GM12878 (cell line): ENCODE measurements at regions not wholly inside any gene's neighbourhood (a gene's known extent, or its start where the extent isn't known, plus 50 kb on each side); places are given as distances from the start of the nearest gene placed in this dataset.

ENCODE experiments used
- ATAC-seq: fragments of 200-7000 bp; cut with Tn5 transposase; 3 replicates; pipeline ENCODE4 v1.9.1; 2020; ENCODE audit warnings: mild to moderate bottlenecking, moderate library complexity
- BruUV-seq: library from RNA; stranded (reverse); fragments of 400-500 nt; replicated peaks from 2 replicates; lab custom pipeline; 2021; lab: Mats Ljungman, UMichigan
- CTCF ChIA-PET: fragments of 300-600 bp; sonication (Branson Sonifier 250); formaldehyde crosslinking; extraction: SDS; loops from one replicate; lab custom pipeline; 2021; ENCODE audit warnings: inconsistent platforms; lab: Yijun Ruan, JAX
- POLR2A ChIA-PET: fragments of 350-600 bp; formaldehyde crosslinking; extraction: SDS; loops from one replicate; lab custom pipeline; 2021; ENCODE audit warnings: inconsistent platforms; lab: Charles Lee
- RAD21 ChIA-PET: fragments of 300-600 bp; sonication (Branson Sonifier 250); formaldehyde crosslinking; loops from one replicate; lab custom pipeline; 2023; ENCODE audit warnings: antibody characterized with exemption; ENCODE audit not compliant: unreplicated experiment; lab: Charles Lee
- SMC1A ChIA-PET: fragments of 300-600 bp; sonication (Branson Sonifier 250); formaldehyde crosslinking; loops from one replicate; lab custom pipeline; 2023; ENCODE audit not compliant: unreplicated experiment, uncharacterized antibody; lab: Charles Lee
- DNase-seq: peaks from one replicate; pipeline ENCODE4 v3.0.0-alpha.2; 2011; ENCODE audit warnings: low read depth, low spot score
- FAIRE-seq: peaks from 3 replicates; lab custom pipeline; 2011; peaks lifted over from hg19 to GRCh38; lab: Jason Lieb, UNC
- H2AFZ ChIP-seq: 2 replicates; pipeline ENCODE4 v1.6.0; 2011; ENCODE audit warnings: low read depth, low read length, control low read depth; ENCODE audit not compliant: control insufficient read depth
- H3K27ac ChIP-seq: 2 replicates; pipeline ENCODE4 v1.5.1; 2011; ENCODE audit warnings: control low read depth; ENCODE audit not compliant: control insufficient read depth, insufficient read depth
- H3K27me3 ChIP-seq, 2 experiments: replicated peaks in 1 of 2; 2 replicates each; pipeline versions ENCODE4 v1.6.0 to v1.6.1; 2011; ENCODE audit warnings: low read length in 1 of 2; ENCODE audit not compliant: control insufficient read depth in 2 of 2, insufficient read depth in 2 of 2
- H3K36me3 ChIP-seq, 2 experiments: 2 replicates each; pipeline ENCODE4 v1.5.1; 2011; ENCODE audit warnings: low read length in 1 of 2; ENCODE audit not compliant: control insufficient read depth in 2 of 2, insufficient read depth in 2 of 2
- H3K4me1 ChIP-seq: 2 replicates; pipeline ENCODE4 v1.6.1; 2011; ENCODE audit warnings: mild to moderate bottlenecking, low read length, moderate library complexity, mixed read lengths; ENCODE audit not compliant: control insufficient read depth, insufficient read depth
- H3K4me2 ChIP-seq: 2 replicates; pipeline ENCODE4 v1.6.0; 2011; ENCODE audit warnings: control low read depth; ENCODE audit not compliant: control insufficient read depth, insufficient read depth
- H3K4me3 ChIP-seq: fragments of 200-600 bp; sonication (generic); 2 replicates; pipeline ENCODE4 v1.5.1; 2016
- H3K79me2 ChIP-seq: 2 replicates; pipeline ENCODE4 v1.6.0; 2011; ENCODE audit warnings: low read length; ENCODE audit not compliant: control insufficient read depth, insufficient read depth
- H3K9ac ChIP-seq: 2 replicates; pipeline ENCODE4 v1.8.0; 2011; ENCODE audit warnings: low read length, control low read depth, mixed read lengths; ENCODE audit not compliant: control insufficient read depth, insufficient read depth
- H3K9me3 ChIP-seq: replicated peaks from 3 replicates; pipeline ENCODE4 v1.5.1; 2011; ENCODE audit warnings: mild to moderate bottlenecking, low read length; ENCODE audit not compliant: control insufficient read depth, insufficient read depth
- H4K20me1 ChIP-seq: 2 replicates; pipeline ENCODE4 v1.6.0; 2011; ENCODE audit not compliant: control insufficient read depth, insufficient read depth
- ATF7 ChIP-seq: fragments of 450-650 bp; IDR thresholded peaks from 2 replicates; pipeline ENCODE4 v1.6.1; 2016; ENCODE audit warnings: low read depth, mild to moderate bottlenecking
- CEBPB ChIP-seq, 2 experiments: fragments of 150-350 bp in 1 of 2; IDR thresholded peaks; 2 replicates each; pipeline ENCODE4 v1.6.1; 2012 to 2014; ENCODE audit warnings: low read depth in 2 of 2, low read length in 2 of 2, borderline replicate concordance in 1 of 2, inconsistent platforms in 1 of 2
- IRF4 ChIP-seq: IDR thresholded peaks from 2 replicates; pipeline ENCODE4 v1.6.1; 2011; ENCODE audit warnings: low read depth, low read length
- JUNB ChIP-seq: IDR thresholded peaks from 2 replicates; pipeline ENCODE4 v1.6.1; 2016; ENCODE audit warnings: antibody characterized with exemption, mild to moderate bottlenecking
- NBN ChIP-seq: fragments of 450-650 bp; IDR thresholded peaks from 2 replicates; pipeline ENCODE4 v1.6.1; 2016
- NFXL1 ChIP-seq: fragments of 450-650 bp; IDR thresholded peaks from 2 replicates; pipeline ENCODE4 v1.6.1; 2017; ENCODE audit warnings: antibody characterized with exemption, mild to moderate bottlenecking, borderline replicate concordance
- PRDM15 ChIP-seq: fragments of 450-650 bp; formaldehyde crosslinking; IDR thresholded peaks from 2 replicates; pipeline ENCODE4 v1.4.0; 2020; ENCODE audit warnings: mild to moderate bottlenecking, moderate library complexity
- ZBTB40 ChIP-seq: fragments of 450-650 bp; IDR thresholded peaks from 2 replicates; pipeline ENCODE4 v1.6.1; 2016; ENCODE audit warnings: mild to moderate bottlenecking, moderate library complexity, borderline replicate concordance
- ZNF687 ChIP-seq: fragments of 450-650 bp; IDR thresholded peaks from 2 replicates; pipeline ENCODE4 v1.6.1; 2017; ENCODE audit warnings: mild to moderate bottlenecking, moderate library complexity
- WGBS: methylation state at CpG from one replicate; pipeline ENCODE4 v1.1.6; 2016; ENCODE audit warnings: low lambda C conversion rate; ENCODE audit not compliant: insufficient replicate concordance, insufficient coverage; ENCODE audit errors: missing lambda C conversion rate; 5-methylcytosine and 5-hydroxymethylcytosine counted together
- in situ Hi-C: fragments of 300-500 bp; cut with MboI; formaldehyde crosslinking; loops from 9 replicates; pipeline ENCODE4 v1.14.3; 2018; ENCODE audit warnings: mixed read lengths
- intact Hi-C: fragments of 100-400 bp; cut with micrococcal nuclease; formaldehyde crosslinking; loops from one replicate; pipeline ENCODE4 v1.14.2; 2022; ENCODE audit not compliant: unreplicated experiment

GRCh38 chr3:163159306-163159705 lies 1662.7 kb downstream of the OTOL1 start (continued):
- TF ChIP-seq PRDM15 (CRISPR knock-in tag): no peak

GRCh38 chr3:163139600-163139999 lies 1643.0 kb downstream of the OTOL1 start:
- BruUV-seq: no TSS peak
- 19% methylated on average over 4 of the region's 4 CpGs for WGBS
- H3K79me2 ChIP-seq: no peaks in the 10 kb centered on the region
- H2AFZ ChIP-seq: no peak overlapping the region
- no peaks in the 10 kb centered on the region for H3K36me3 ChIP-seq
- no peak overlapping the region for H3K9ac ChIP-seq
- in situ Hi-C loops (no loop called here), intact Hi-C loops (no loop called here)
- FAIRE-seq (no peak), ATAC-seq (no peak), DNase-seq (no peak)
- H3K4me3 ChIP-seq: no peak overlapping the region
- H3K27me3 ChIP-seq: no peaks in the 10 kb centered on the region
- no peak overlapping the region for H3K27ac ChIP-seq
- ChIA-PET POLR2A (no interaction called here), RAD21 (no interaction called here), CTCF (no interaction called here), SMC1A (interaction anchor here (1.4 kb wide), 1 partner anchor 10 kb away, joined by 3 read pairs; no protein-coding TSS in a partner anchor)
- no peaks in the 10 kb centered on the region for H3K9me3 ChIP-seq
- H3K4me2 ChIP-seq: no peak overlapping the region
- H3K4me1 ChIP-seq: no peaks in the 10 kb centered on the region
- no peaks in the 10 kb centered on the region for H4K20me1 ChIP-seq
- TF ChIP-seq NBN (no peak), NFXL1 (no peak), ZNF687 (no peak), IRF4 (no peak), ATF7 (no peak), JUNB (no peak), ZBTB40 (no peak), CEBPB (IDR thresholded peaks at IDR 0.05; ENCODE audit: borderline replicate concordance in 1 of 2, low read depth in 2 of 2, low read length in 2 of 2) (no peak)
